ENCODE measurements at regions not wholly inside any gene's neighbourhood (a gene's known extent, or its start where the extent isn't known, plus 50 kb on each side); places are given as distances from the start of the nearest gene placed in this dataset.

DNA sequence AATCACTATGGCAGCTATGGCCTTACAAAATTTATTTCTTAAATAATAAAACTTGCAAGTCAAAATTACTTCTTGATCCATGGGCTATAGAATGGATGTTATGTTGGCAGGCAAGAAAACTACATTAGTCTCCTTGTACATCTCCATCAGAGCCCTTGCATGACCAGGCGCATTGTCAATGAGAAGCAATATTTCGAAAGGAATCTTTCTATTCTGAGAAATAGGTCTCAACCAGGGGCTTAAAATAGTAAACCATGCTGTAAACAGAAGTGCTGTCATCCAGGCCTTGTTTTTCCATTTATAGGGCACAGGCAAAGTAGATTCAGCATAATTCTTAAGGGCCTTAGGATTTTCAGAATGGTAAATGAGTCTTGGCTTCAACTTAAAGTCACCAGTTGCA, 220.1 kb downstream of the SREK1 start:
- TF ChIP-seq, protein P1, sequence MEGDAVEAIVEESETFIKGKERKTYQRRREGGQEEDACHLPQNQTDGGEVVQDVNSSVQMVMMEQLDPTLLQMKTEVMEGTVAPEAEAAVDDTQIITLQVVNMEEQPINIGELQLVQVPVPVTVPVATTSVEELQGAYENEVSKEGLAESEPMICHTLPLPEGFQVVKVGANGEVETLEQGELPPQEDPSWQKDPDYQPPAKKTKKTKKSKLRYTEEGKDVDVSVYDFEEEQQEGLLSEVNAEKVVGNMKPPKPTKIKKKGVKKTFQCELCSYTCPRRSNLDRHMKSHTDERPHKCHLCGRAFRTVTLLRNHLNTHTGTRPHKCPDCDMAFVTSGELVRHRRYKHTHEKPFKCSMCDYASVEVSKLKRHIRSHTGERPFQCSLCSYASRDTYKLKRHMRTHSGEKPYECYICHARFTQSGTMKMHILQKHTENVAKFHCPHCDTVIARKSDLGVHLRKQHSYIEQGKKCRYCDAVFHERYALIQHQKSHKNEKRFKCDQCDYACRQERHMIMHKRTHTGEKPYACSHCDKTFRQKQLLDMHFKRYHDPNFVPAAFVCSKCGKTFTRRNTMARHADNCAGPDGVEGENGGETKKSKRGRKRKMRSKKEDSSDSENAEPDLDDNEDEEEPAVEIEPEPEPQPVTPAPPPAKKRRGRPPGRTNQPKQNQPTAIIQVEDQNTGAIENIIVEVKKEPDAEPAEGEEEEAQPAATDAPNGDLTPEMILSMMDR (IDR thresholded peaks at IDR 0.05; ENCODE audit: low read length), result no peak
- TF ChIP-seq EZH2 (IDR thresholded peaks at IDR 0.05; ENCODE audit: borderline replicate concordance, low read length), result no peak
